ENCODE measurements at regions not wholly inside any gene's neighbourhood (a gene's known extent, or its start where the extent isn't known, plus 50 kb on each side); places are given as distances from the start of the nearest gene placed in this dataset.

- TF ChIP-seq CTCF (IDR thresholded peaks at IDR 0.05) (no peak), POLR2A (IDR thresholded peaks at IDR 0.05; ENCODE audit: low read depth) (no peak)
These were observed 230.9 kb upstream of the SLC10A2 start for GRCh38 chr13:103297083-103297482.

Measured in esophagus muscularis mucosa (tissue), 3 donors.